NCI-H187 (cell line): ENCODE measurements at regions not wholly inside any gene's neighbourhood (a gene's known extent, or its start where the extent isn't known, plus 50 kb on each side); places are given as distances from the start of the nearest gene placed in this dataset.

ENCODE experiments used
- DNase-seq, 2 experiments: peaks; one replicate each; lab custom pipeline; 2025; lab: John Stamatoyannopoulos, UW

- DNase-seq = no peak
Observed at GRCh38 chr13:53204598-53204997, 176.0 kb downstream of the OLFM4 start.

GRCh38 chr13:53206455-53206854, 177.8 kb downstream of the OLFM4 start:
- no peak for DNase-seq

GRCh38 chr13:53207556-53207955, 178.9 kb downstream of the OLFM4 start:
- no peak for DNase-seq

- peak in 1 of 2 experiments; percentile 26 for DNase-seq
Observed at GRCh38 chr13:53214433-53214832, 185.8 kb downstream of the OLFM4 start.

- no peak for DNase-seq
Observed at GRCh38 chr13:53215563-53215962, 186.9 kb downstream of the OLFM4 start.

- no peak for DNase-seq
Observed at GRCh38 chr13:53216773-53217172, 188.2 kb downstream of the OLFM4 start.

- no peak for DNase-seq
Observed at GRCh38 chr13:53217194-53217593, 188.6 kb downstream of the OLFM4 start.

GRCh38 chr13:53220038-53220437, 191.4 kb downstream of the OLFM4 start:
- DNase-seq = no peak

- DNase-seq = no peak
Observed at GRCh38 chr13:53237696-53238095, 209.1 kb downstream of the OLFM4 start.

- no peak for DNase-seq
Observed at GRCh38 chr13:53238261-53238660, 209.6 kb downstream of the OLFM4 start.

- no peak for DNase-seq
Observed at GRCh38 chr13:53240401-53241025, 211.9 kb downstream of the OLFM4 start.

GRCh38 chr13:53241891-53242348, 213.3 kb downstream of the OLFM4 start:
- DNase-seq = peak; percentile 69 to 89

GRCh38 chr13:53249236-53249635, 220.6 kb downstream of the OLFM4 start:
- DNase-seq = no peak

- DNase-seq = peak; percentile 24 to 45
Observed at GRCh38 chr13:53250272-53250875, 221.8 kb downstream of the OLFM4 start.

GRCh38 chr13:53250977-53251376, 222.4 kb downstream of the OLFM4 start:
- no peak for DNase-seq

- DNase-seq = no peak
Observed at GRCh38 chr13:53254500-53254899, 225.9 kb downstream of the OLFM4 start.

- no peak for DNase-seq
Observed at GRCh38 chr13:53255795-53256194, 227.2 kb downstream of the OLFM4 start.

- DNase-seq = no peak
Observed at GRCh38 chr13:53260594-53260993, 232.0 kb downstream of the OLFM4 start.

GRCh38 chr13:53264751-53265385, 236.3 kb downstream of the OLFM4 start:
- no peak for DNase-seq

- DNase-seq = no peak
Observed at GRCh38 chr13:53266757-53267156, 238.1 kb downstream of the OLFM4 start.

GRCh38 chr13:53269634-53270033, 241.0 kb downstream of the OLFM4 start:
- no peak for DNase-seq

- no peak for DNase-seq
Observed at GRCh38 chr13:53272873-53273272, 244.3 kb downstream of the OLFM4 start.

GRCh38 chr13:53276265-53276664, 247.7 kb downstream of the OLFM4 start:
- no peak for DNase-seq
